Keratinocyte (primary cell): ENCODE measurements at regions not wholly inside any gene's neighbourhood (a gene's known extent, or its start where the extent isn't known, plus 50 kb on each side); places are given as distances from the start of the nearest gene placed in this dataset.
"Not testable (repeated sequence)": the region's sequence is repeated elsewhere in the genome, so short reads cannot be mapped to it uniquely, and the experiment has no call there.

Source experiments
- DNase-seq: peaks from one replicate; pipeline ENCODE4 v3.0.0-alpha.2; 2011; ENCODE audit warnings: low read depth, missing footprints, low spot score
- FAIRE-seq: peaks from 2 replicates; lab custom pipeline; 2011; peaks lifted over from hg19 to GRCh38; lab: Jason Lieb, UNC
- H2AFZ ChIP-seq: 2 replicates; pipeline ENCODE4 v1.6.0; 2012; ENCODE audit warnings: low read length, control low read depth, inconsistent platforms; ENCODE audit not compliant: control insufficient read depth
- H3K27ac ChIP-seq: 2 replicates; pipeline ENCODE4 v1.5.1; 2011; ENCODE audit warnings: low read length; ENCODE audit not compliant: control insufficient read depth, insufficient read depth
- H3K27me3 ChIP-seq: 3 replicates; pipeline ENCODE4 v1.6.0; 2011; ENCODE audit warnings: low read length; ENCODE audit not compliant: control insufficient read depth, insufficient read depth; ENCODE audit errors: extremely low read depth
- H3K36me3 ChIP-seq, 2 experiments: 2 replicates in 1 of 2; 3 replicates in 1 of 2; pipeline ENCODE4 v1.5.1; 2011; ENCODE audit warnings: low read length in 2 of 2, mild to moderate bottlenecking in 1 of 2; ENCODE audit not compliant: control insufficient read depth in 2 of 2, insufficient read depth in 2 of 2; ENCODE audit errors: extremely low read depth in 1 of 2
- H3K4me1 ChIP-seq: 3 replicates; pipeline ENCODE4 v1.5.1; 2011; ENCODE audit warnings: low read length; ENCODE audit not compliant: control insufficient read depth, insufficient read depth; ENCODE audit errors: extremely low read depth
- H3K4me2 ChIP-seq: 3 replicates; pipeline ENCODE4 v1.6.0; 2011; ENCODE audit warnings: low read depth, low read length; ENCODE audit not compliant: control insufficient read depth, insufficient read depth; ENCODE audit errors: extremely low read depth
- H3K4me3 ChIP-seq, 3 experiments: fragments of 200-600 bp in 1 of 3; sonication (generic) in 1 of 3; 2 replicates in 2 of 3; 3 replicates in 1 of 3; pipeline ENCODE4 v1.5.1; 2011 to 2016; ENCODE audit warnings: low read length in 3 of 3, mild to moderate bottlenecking in 3 of 3, control low read depth in 2 of 3, inconsistent platforms in 1 of 3, low read depth in 1 of 3, mixed read lengths in 1 of 3, mixed run types in 1 of 3, moderate library complexity in 1 of 3; ENCODE audit not compliant: control insufficient read depth in 2 of 3, insufficient read depth in 2 of 3; ENCODE audit errors: extremely low read depth in 1 of 3
- H3K79me2 ChIP-seq: 2 replicates; pipeline ENCODE4 v1.6.0; 2012; ENCODE audit warnings: low read length; ENCODE audit not compliant: control insufficient read depth, insufficient read depth
- H3K9ac ChIP-seq: 3 replicates; pipeline ENCODE4 v1.6.0; 2011; ENCODE audit warnings: low read length; ENCODE audit not compliant: control insufficient read depth, insufficient read depth; ENCODE audit errors: extremely low read depth
- H3K9me1 ChIP-seq: 3 replicates; pipeline ENCODE4 v1.6.0; 2011; ENCODE audit warnings: low read length; ENCODE audit not compliant: control insufficient read depth, insufficient read depth; ENCODE audit errors: extremely low read depth
- H3K9me3 ChIP-seq: 2 replicates; pipeline ENCODE4 v1.5.1; 2012; ENCODE audit warnings: low read depth, low read length; ENCODE audit not compliant: control insufficient read depth
- H4K20me1 ChIP-seq: 3 replicates; pipeline ENCODE4 v1.6.0; 2011; ENCODE audit warnings: low read length; ENCODE audit not compliant: control insufficient read depth, insufficient read depth; ENCODE audit errors: extremely low read depth
- CTCF ChIP-seq, 3 experiments: IDR thresholded peaks in 1 of 3; conservative IDR thresholded peaks in 1 of 3; optimal IDR thresholded peaks in 1 of 3; 2 replicates in 2 of 3; 3 replicates in 1 of 3; pipeline versions ENCODE3 to v1.5.1; 2011; ENCODE audit warnings: low read length in 3 of 3, mild to moderate bottlenecking in 3 of 3, moderate library complexity in 2 of 3, control low read depth in 1 of 3, inconsistent platforms in 1 of 3; ENCODE audit not compliant: insufficient read depth in 2 of 3; ENCODE audit errors: extremely low read depth in 1 of 3
- EZH2 ChIP-seq: IDR thresholded peaks from one replicate; pipeline ENCODE4 v1.6.1; 2012; ENCODE audit warnings: inconsistent platforms, mild to moderate bottlenecking, low read length, moderate library complexity
- dilution Hi-C: fragments of 300-500 bp; cut with MboI; formaldehyde crosslinking; loops from one replicate; pipeline ENCODE4 v1.7.0; 2020; ENCODE audit warnings: low sequenced_read_pairs; ENCODE audit not compliant: extremely low pct_ligation_motif_present

DNA sequence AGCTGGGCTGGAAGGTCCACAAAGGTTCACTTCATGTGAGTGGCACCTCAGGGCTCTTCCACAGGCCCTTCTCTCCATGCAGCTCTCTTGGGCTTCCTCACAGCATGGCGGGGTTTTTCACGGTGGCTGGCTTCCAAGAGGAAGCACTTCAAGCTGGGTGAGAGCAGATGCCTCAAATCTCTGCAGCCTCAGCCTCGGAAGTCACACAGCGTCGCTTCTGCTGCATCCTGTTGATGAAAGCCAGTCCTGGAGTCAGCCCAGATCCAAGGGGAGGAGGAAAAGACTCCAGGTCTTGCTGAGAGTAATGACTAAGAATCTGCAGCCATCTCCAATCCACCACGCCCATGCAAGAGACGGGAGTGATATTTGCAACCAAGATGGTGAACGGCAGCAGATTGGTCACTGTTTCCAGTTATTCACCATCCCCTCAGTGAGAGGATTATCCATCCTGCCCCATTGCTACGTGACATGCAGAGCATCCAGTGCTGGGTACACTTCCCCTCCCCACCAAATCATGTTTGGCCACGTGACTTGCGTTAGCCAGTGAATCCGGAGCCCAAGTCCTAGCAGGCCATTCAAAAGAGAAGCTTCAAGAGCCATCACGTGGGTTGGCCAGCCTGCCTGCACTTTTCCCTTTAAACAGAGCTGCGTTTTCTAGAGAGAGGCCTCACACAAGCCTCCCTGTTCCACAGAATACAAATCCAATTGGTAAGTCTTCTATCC is 173.9 kb downstream of the C9orf50 start:
- H3K36me3 ChIP-seq: no peaks in the 10 kb centered on the region
- no peak overlapping the region for H3K9ac ChIP-seq
- no peak for FAIRE-seq
- no peak overlapping the region for H3K4me3 ChIP-seq
- dilution Hi-C loops: no loop called here
- H3K79me2 ChIP-seq: no peaks in the 10 kb centered on the region
- no peak overlapping the region for H3K27ac ChIP-seq
- no peak overlapping the region for H3K4me2 ChIP-seq
- H2AFZ ChIP-seq: no peak overlapping the region
- H3K4me1 ChIP-seq: no peaks in the 10 kb centered on the region
- H3K9me3 ChIP-seq: no peaks in the 10 kb centered on the region
- no peaks in the 10 kb centered on the region for H3K27me3 ChIP-seq
- TF ChIP-seq EZH2 (no peak), CTCF (optimal IDR thresholded peaks at IDR 0.05 in 1 of 3, IDR thresholded peaks at IDR 0.05 in 1 of 3, conservative IDR thresholded peaks at IDR 0.05 in 1 of 3; ENCODE audit: extremely low read depth in 1 of 3, insufficient read depth in 2 of 3, low read length in 3 of 3) (no peak)
- DNase-seq: no peak
- no peaks in the 10 kb centered on the region for H3K9me1 ChIP-seq
- no peaks in the 10 kb centered on the region for H4K20me1 ChIP-seq

DNA sequence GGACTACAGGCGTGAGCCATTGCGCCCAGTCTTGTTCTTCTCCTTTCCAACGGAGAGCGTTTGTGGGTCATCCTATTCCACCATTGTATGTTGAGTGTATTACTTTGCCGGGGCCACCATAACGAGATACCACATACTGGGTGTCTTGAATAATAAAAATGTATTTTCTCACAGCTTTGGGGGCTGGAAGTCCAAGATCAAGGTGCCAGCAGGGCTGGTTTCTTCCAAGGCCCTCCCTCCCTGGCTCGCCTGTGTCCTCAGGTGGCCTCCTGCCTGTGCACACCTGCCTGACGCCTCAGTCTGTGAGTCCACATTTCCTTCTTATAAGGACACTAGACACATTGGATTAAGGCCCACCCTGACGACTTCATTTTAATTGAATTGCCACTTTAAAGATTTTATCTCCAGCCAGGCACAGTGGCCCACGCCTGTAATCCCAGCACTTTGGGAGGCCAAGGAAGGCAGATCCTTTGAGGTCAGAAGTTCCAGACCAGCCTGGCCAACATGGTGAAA is 175.1 kb downstream of the C9orf50 start:
- dilution Hi-C loops: no loop called here
- no peak for FAIRE-seq

DNA sequence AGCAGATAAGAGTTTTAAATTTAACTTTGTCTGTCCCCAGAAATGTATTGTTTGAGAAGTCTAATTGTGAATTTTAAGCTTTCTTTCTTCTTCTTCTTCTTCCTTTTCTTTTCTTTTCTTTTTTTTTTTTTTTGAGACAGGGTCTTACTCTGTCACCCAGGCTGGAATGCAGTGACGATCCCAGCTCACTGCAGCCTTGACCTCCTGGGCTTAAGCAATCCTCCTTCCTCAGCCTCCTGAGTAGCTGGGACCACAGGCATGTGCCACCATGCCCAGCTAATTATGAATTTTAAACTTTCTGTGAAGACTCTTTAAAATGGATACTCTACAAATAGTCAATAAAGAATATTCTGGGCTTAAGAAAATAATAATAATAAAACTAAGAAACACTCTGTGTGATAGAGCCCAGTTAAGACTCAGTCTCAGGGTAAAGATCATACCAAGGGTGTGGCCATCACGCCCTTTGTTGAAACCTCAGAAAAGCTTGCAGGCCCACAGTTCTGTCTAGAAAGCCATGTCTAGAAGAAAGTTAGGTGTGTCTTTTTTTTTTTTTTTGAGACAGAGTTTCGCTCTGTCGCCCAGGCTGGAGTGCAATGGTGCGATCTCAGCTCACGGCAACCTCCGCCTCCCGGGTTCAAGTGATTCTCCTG is 177.3 kb downstream of the C9orf50 start:
- H4K20me1 ChIP-seq, H2AFZ ChIP-seq, H3K9me3 ChIP-seq, H3K4me3 ChIP-seq, DNase-seq, H3K27ac ChIP-seq, H3K9me1 ChIP-seq, dilution Hi-C loops, H3K9ac ChIP-seq, H3K36me3 ChIP-seq, H3K4me1 ChIP-seq, H3K4me2 ChIP-seq, H3K79me2 ChIP-seq, FAIRE-seq: not testable (repeated sequence)
- peaks cover 18% of the 10 kb centered on the region for H3K27me3 ChIP-seq

More for the DNA sequence above, 175.1 kb downstream of the C9orf50 start:
- H3K36me3 ChIP-seq: no peaks in the 10 kb centered on the region
- DNase-seq: no peak
- peaks cover 4% of the 10 kb centered on the region for H3K27me3 ChIP-seq
- H3K27ac ChIP-seq: no peak overlapping the region
- H3K4me2 ChIP-seq: no peak overlapping the region
- no peaks in the 10 kb centered on the region for H4K20me1 ChIP-seq
- no peaks in the 10 kb centered on the region for H3K4me1 ChIP-seq
- H3K9ac ChIP-seq: no peak overlapping the region
- H2AFZ ChIP-seq: no peak overlapping the region
- no peaks in the 10 kb centered on the region for H3K9me1 ChIP-seq
- H3K79me2 ChIP-seq: no peaks in the 10 kb centered on the region
- H3K4me3 ChIP-seq: no peak overlapping the region
- H3K9me3 ChIP-seq: no peaks in the 10 kb centered on the region
- no peak for TF ChIP-seq EZH2
- TF ChIP-seq CTCF (optimal IDR thresholded peaks at IDR 0.05 in 1 of 3, IDR thresholded peaks at IDR 0.05 in 1 of 3, conservative IDR thresholded peaks at IDR 0.05 in 1 of 3; ENCODE audit: extremely low read depth in 1 of 3, insufficient read depth in 2 of 3, low read length in 3 of 3): no peak
